H9 (cell line): ENCODE measurements at regions not wholly inside any gene's neighbourhood (a gene's known extent, or its start where the extent isn't known, plus 50 kb on each side); places are given as distances from the start of the nearest gene placed in this dataset.

ENCODE experiments used
- DNase-seq: peaks from one replicate; pipeline ENCODE4 v3.0.0-alpha.2; 2017
- H2AFZ ChIP-seq: one replicate; pipeline ENCODE4 v1.6.1; 2013; ENCODE audit warnings: mild to moderate bottlenecking, low read length, control low read depth, moderate library complexity
- H2AK5ac ChIP-seq: 2 replicates; pipeline ENCODE4 v1.6.1; 2013; ENCODE audit warnings: low read length, control low read depth, mixed read lengths; ENCODE audit not compliant: insufficient read length
- H2BK120ac ChIP-seq: one replicate; pipeline ENCODE4 v1.6.1; 2013; ENCODE audit warnings: low read depth, mild to moderate bottlenecking, low read length, control low read depth, inconsistent platforms; ENCODE audit not compliant: poor library complexity, severe bottlenecking
- H2BK12ac ChIP-seq: 2 replicates; pipeline ENCODE4 v1.6.1; 2013; ENCODE audit warnings: low read length, control low read depth, mixed read lengths, low read depth; ENCODE audit not compliant: insufficient read length
- H2BK15ac ChIP-seq: 2 replicates; pipeline ENCODE4 v1.6.1; 2013; ENCODE audit warnings: low read depth, low read length, control low read depth
- H2BK20ac ChIP-seq: one replicate; pipeline ENCODE4 v1.6.1; 2013; ENCODE audit warnings: low read depth, mild to moderate bottlenecking, low read length, control low read depth, inconsistent platforms; ENCODE audit not compliant: poor library complexity, severe bottlenecking
- H2BK5ac ChIP-seq: 2 replicates; pipeline ENCODE4 v1.6.1; 2013; ENCODE audit warnings: low read length, control low read depth, mixed read lengths; ENCODE audit not compliant: insufficient read length
- H3K14ac ChIP-seq: 2 replicates; pipeline ENCODE4 v1.6.1; 2013; ENCODE audit warnings: low read length, control low read depth; ENCODE audit not compliant: insufficient read depth
- H3K18ac ChIP-seq: 2 replicates; pipeline ENCODE4 v1.6.1; 2013; ENCODE audit warnings: low read depth, mild to moderate bottlenecking, mixed read lengths, low read length, control low read depth; ENCODE audit not compliant: insufficient read length
- H3K23ac ChIP-seq: 2 replicates; pipeline ENCODE4 v1.6.1; 2013; ENCODE audit warnings: low read length, control low read depth, mixed read lengths, low read depth; ENCODE audit not compliant: insufficient read length
- H3K23me2 ChIP-seq: 2 replicates; pipeline ENCODE4 v1.6.1; 2013; ENCODE audit warnings: low read depth, mild to moderate bottlenecking, mixed read lengths, low read length, control low read depth; ENCODE audit not compliant: insufficient read length, poor library complexity, severe bottlenecking
- H3K27ac ChIP-seq: 2 replicates; pipeline ENCODE4 v1.5.1; 2013; ENCODE audit warnings: low read length, control low read depth, mixed read lengths, low read depth; ENCODE audit not compliant: insufficient read length
- H3K27me3 ChIP-seq: 2 replicates; pipeline ENCODE4 v1.6.1; 2013; ENCODE audit warnings: low read length, control low read depth, inconsistent platforms; ENCODE audit not compliant: insufficient read depth
- H3K4ac ChIP-seq: 2 replicates; pipeline ENCODE4 v1.6.1; 2013; ENCODE audit warnings: low read depth, mild to moderate bottlenecking, control low read depth, inconsistent platforms, low read length, moderate library complexity
- H3K4me1 ChIP-seq: 2 replicates; pipeline ENCODE4 v1.6.1; 2013; ENCODE audit warnings: low read length, control low read depth, inconsistent platforms; ENCODE audit not compliant: insufficient read depth
- H3K4me2 ChIP-seq: 2 replicates; pipeline ENCODE4 v1.6.1; 2013; ENCODE audit warnings: low read length, control low read depth, mixed read lengths; ENCODE audit not compliant: insufficient read length, insufficient read depth
- H3K56ac ChIP-seq: 2 replicates; pipeline ENCODE4 v1.6.1; 2013; ENCODE audit warnings: low read depth, mild to moderate bottlenecking, mixed read lengths, low read length, control low read depth; ENCODE audit not compliant: insufficient read length
- H3K79me1 ChIP-seq: 2 replicates; pipeline ENCODE4 v1.6.1; 2013; ENCODE audit warnings: low read depth, mild to moderate bottlenecking, moderate library complexity, low read length, control low read depth, inconsistent platforms; ENCODE audit not compliant: insufficient read depth, poor library complexity, severe bottlenecking
- H3K79me2 ChIP-seq: 2 replicates; pipeline ENCODE4 v1.6.1; 2013; ENCODE audit warnings: low read length, control low read depth, inconsistent platforms; ENCODE audit not compliant: insufficient read depth
- H3K9ac ChIP-seq: 2 replicates; pipeline ENCODE4 v1.6.1; 2013; ENCODE audit warnings: low read length, control low read depth, mixed read lengths; ENCODE audit not compliant: insufficient read length; ENCODE audit errors: extremely low read depth
- H3K9me3 ChIP-seq: one replicate; pipeline ENCODE4 v1.6.1; 2013; ENCODE audit warnings: low read depth, low read length, inconsistent platforms; ENCODE audit not compliant: control insufficient read depth
- H3T11ph ChIP-seq: one replicate; pipeline ENCODE4 v1.6.1; 2013; ENCODE audit warnings: mild to moderate bottlenecking, low read length, control low read depth, inconsistent platforms
- H4K20me1 ChIP-seq: one replicate; pipeline ENCODE4 v1.6.1; 2013; ENCODE audit not compliant: control insufficient read depth, insufficient read length, insufficient read depth
- H4K5ac ChIP-seq: 2 replicates; pipeline ENCODE4 v1.6.1; 2013; ENCODE audit warnings: low read depth, mild to moderate bottlenecking, mixed read lengths, low read length, control low read depth; ENCODE audit not compliant: insufficient read length
- H4K8ac ChIP-seq: replicated peaks from 2 replicates; pipeline ENCODE4 v1.6.1; 2013; ENCODE audit warnings: low read length, control low read depth, mixed read lengths, low read depth; ENCODE audit not compliant: insufficient read length
- H4K91ac ChIP-seq: 2 replicates; pipeline ENCODE4 v1.6.1; 2013; ENCODE audit warnings: low read depth, mild to moderate bottlenecking, moderate library complexity, mixed read lengths, low read length, control low read depth; ENCODE audit not compliant: insufficient read length
- H3K27ac Mint-ChIP-seq, 3 experiments: 2 replicates in 2 of 3; 3 replicates in 1 of 3; pipeline ENCODE4 v1.8.0; 2020 to 2021; ENCODE audit warnings: mixed read lengths in 3 of 3, mild to moderate bottlenecking in 1 of 3, moderate library complexity in 1 of 3
- H3K27me3 Mint-ChIP-seq: 2 replicates; pipeline ENCODE4 v1.8.0; 2021; ENCODE audit warnings: low read depth, mild to moderate bottlenecking, moderate library complexity, mixed read lengths
- H3K36me3 Mint-ChIP-seq, 3 experiments: 2 replicates in 2 of 3; 3 replicates in 1 of 3; pipeline ENCODE4 v1.8.0; 2020 to 2021; ENCODE audit warnings: low read depth in 3 of 3, mixed read lengths in 3 of 3; ENCODE audit not compliant: insufficient read depth in 1 of 3
- H3K4me1 Mint-ChIP-seq, 2 experiments: 2 replicates each; pipeline ENCODE4 v1.8.0; 2020; ENCODE audit warnings: mixed read lengths in 2 of 2
- H3K4me3 Mint-ChIP-seq, 2 experiments: 2 replicates in 1 of 2; 3 replicates in 1 of 2; pipeline ENCODE4 v1.8.0; 2020 to 2021; ENCODE audit warnings: mild to moderate bottlenecking in 2 of 2, mixed read lengths in 2 of 2, moderate library complexity in 1 of 2
- H3K9me3 Mint-ChIP-seq, 2 experiments: 2 replicates in 1 of 2; 3 replicates in 1 of 2; pipeline ENCODE4 v1.8.0; 2020; ENCODE audit warnings: mild to moderate bottlenecking in 2 of 2, mixed read lengths in 2 of 2, moderate library complexity in 1 of 2
- CTCF ChIP-seq: fragments of 200-600 bp; sonication (generic); conservative IDR thresholded peaks from 3 replicates; pipeline ENCODE4 v1.8.0; 2021; ENCODE audit warnings: antibody characterized with exemption, mild to moderate bottlenecking
- WGBS: extraction: QIAGEN DNeasy Blood & Tissue Kit; methylation state at CpG from one replicate; pipeline ENCODE4 v1.1.7; 2013; ENCODE audit warnings: missing lambda C conversion rate, low lambda C conversion rate, mixed read lengths; ENCODE audit not compliant: insufficient read length; ENCODE audit errors: extremely low coverage; 5-methylcytosine and 5-hydroxymethylcytosine counted together

- Histone ChIP-seq H3K27ac (no peak overlapping the region), H3K9me3 (no peaks in the 10 kb centered on the region), H4K8ac (no peak overlapping the region), H3K79me2 (no peaks in the 10 kb centered on the region), H3K14ac (no peak overlapping the region), H3K23ac (no peak overlapping the region), H3K9ac (no peak overlapping the region), H3K56ac (no peak overlapping the region), H3K27me3 (no peaks in the 10 kb centered on the region), H4K5ac (no peak overlapping the region), H3K18ac (no peak overlapping the region), H2BK15ac (no peak overlapping the region), H3K79me1 (no peaks in the 10 kb centered on the region), H2BK120ac (no peak overlapping the region), H3T11ph (no peak overlapping the region), H2BK20ac (no peak overlapping the region), H3K4me2 (no peak overlapping the region), H4K20me1 (no peaks in the 10 kb centered on the region), H3K4ac (no peak overlapping the region), H2BK5ac (no peak overlapping the region), H2AFZ (no peak overlapping the region), H3K4me1 (0 out of 2 replicates have a peak, but pooled peaks cover 2% of the 10 kb centered on the region), H3K23me2 (no peaks in the 10 kb centered on the region), H2AK5ac (no peak overlapping the region), H4K91ac (no peak overlapping the region), H2BK12ac (no peak overlapping the region)
- H3K4me1 Mint-ChIP-seq = peaks cover 10% of the 10 kb centered on the region in 2 experiments
- no CpG with 5 or more reads among the region's 4 CpGs for WGBS
- no peak overlapping the region for H3K4me3 Mint-ChIP-seq
- no peaks in the 10 kb centered on the region for H3K27me3 Mint-ChIP-seq
- no peaks in the 10 kb centered on the region for H3K36me3 Mint-ChIP-seq
- DNase-seq = no peak
- H3K27ac Mint-ChIP-seq = peak overlapping the region; percentile 16 to 94 (median 87); a peak in 5 of 7 replicates
- no peak for TF ChIP-seq CTCF
- H3K9me3 Mint-ChIP-seq = no peaks in the 10 kb centered on the region
Observed at GRCh38 chr3:168473334-168473890, 377.7 kb upstream of the GOLIM4 start.
